Tibial nerve (tissue), 3 donors: ENCODE measurements at regions not wholly inside any gene's neighbourhood (a gene's known extent, or its start where the extent isn't known, plus 50 kb on each side); places are given as distances from the start of the nearest gene placed in this dataset.

Source experiments
- POLR2A ChIP-seq, 2 donors: fragments of 450-650 bp; IDR thresholded peaks; one replicate each; pipeline ENCODE4 v1.6.1; 2017; ENCODE audit warnings: antibody characterized with exemption in 2 of 2, mild to moderate bottlenecking in 2 of 2, moderate library complexity in 2 of 2
- TF ChIP-seq, protein P1 (sequence below), 5 experiments: fragments of 200-600 bp in 3 of 5; fragments of 450-650 bp in 2 of 5; sonication (generic) in 3 of 5; IDR thresholded peaks; one replicate each; pipeline ENCODE4 v1.5.1; 2016 to 2019; ENCODE audit warnings: antibody characterized with exemption in 5 of 5, mild to moderate bottlenecking in 3 of 5, moderate library complexity in 2 of 5

DNA sequence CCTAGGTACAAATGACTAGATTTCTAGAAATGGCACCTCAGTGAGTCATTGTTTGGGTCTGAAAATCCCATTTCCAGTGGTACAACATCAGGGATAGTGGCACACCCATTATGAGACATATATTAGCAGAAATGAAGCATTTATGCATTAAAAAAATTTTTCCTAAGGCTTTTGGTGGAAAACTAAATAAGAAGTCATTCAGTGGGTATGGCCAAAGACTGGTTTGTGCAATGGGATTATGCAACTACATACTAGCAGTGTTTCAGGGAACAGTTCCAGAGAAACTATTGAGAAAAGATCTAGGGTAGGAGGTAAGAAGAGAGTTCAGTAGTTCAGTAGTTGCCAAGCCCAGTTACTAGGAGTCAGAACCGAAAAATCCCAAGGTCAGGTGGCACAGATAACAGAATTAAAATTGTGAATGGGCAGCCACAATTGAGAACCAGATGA is 106.5 kb upstream of the HAPLN1 start:
- TF ChIP-seq, protein P1, sequence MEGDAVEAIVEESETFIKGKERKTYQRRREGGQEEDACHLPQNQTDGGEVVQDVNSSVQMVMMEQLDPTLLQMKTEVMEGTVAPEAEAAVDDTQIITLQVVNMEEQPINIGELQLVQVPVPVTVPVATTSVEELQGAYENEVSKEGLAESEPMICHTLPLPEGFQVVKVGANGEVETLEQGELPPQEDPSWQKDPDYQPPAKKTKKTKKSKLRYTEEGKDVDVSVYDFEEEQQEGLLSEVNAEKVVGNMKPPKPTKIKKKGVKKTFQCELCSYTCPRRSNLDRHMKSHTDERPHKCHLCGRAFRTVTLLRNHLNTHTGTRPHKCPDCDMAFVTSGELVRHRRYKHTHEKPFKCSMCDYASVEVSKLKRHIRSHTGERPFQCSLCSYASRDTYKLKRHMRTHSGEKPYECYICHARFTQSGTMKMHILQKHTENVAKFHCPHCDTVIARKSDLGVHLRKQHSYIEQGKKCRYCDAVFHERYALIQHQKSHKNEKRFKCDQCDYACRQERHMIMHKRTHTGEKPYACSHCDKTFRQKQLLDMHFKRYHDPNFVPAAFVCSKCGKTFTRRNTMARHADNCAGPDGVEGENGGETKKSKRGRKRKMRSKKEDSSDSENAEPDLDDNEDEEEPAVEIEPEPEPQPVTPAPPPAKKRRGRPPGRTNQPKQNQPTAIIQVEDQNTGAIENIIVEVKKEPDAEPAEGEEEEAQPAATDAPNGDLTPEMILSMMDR (IDR thresholded peaks at IDR 0.05) = no peak
- no peak for TF ChIP-seq POLR2A (IDR thresholded peaks at IDR 0.05)
